RWPE1 (cell line): ENCODE measurements at regions not wholly inside any gene's neighbourhood (a gene's known extent, or its start where the extent isn't known, plus 50 kb on each side); places are given as distances from the start of the nearest gene placed in this dataset.

Source experiments
- CTCF ChIA-PET: fragments of 350-600 bp; sonication (Branson Sonifier 250); formaldehyde crosslinking; extraction: SDS; loops from one replicate; lab custom pipeline; 2021; lab: Yijun Ruan, JAX
- POLR2A ChIA-PET: fragments of 400-600 bp; formaldehyde crosslinking; extraction: SDS; loops from one replicate; lab custom pipeline; 2020; ENCODE audit warnings: antibody characterized with exemption; ENCODE audit not compliant: low non-redundant PET; lab: Yijun Ruan, JAX
- DNase-seq: peaks from one replicate; pipeline ENCODE4 v3.0.0; 2012; ENCODE audit warnings: low spot score
- H3K27ac ChIP-seq: fragments of 450-650 bp; 2 replicates; pipeline ENCODE4 v1.5.1; 2017
- CTCF ChIP-seq: fragments of 450-650 bp; conservative IDR thresholded peaks from 2 replicates; pipeline ENCODE4 v1.5.1; 2017; ENCODE audit warnings: low read depth, mild to moderate bottlenecking

GRCh38 chr22:44590291-44590690 is 92.3 kb upstream of the RTL6 start:
- no peak for TF ChIP-seq CTCF
- ChIA-PET CTCF (no interaction called here), POLR2A (no interaction called here)
- H3K27ac ChIP-seq, result no peak overlapping the region
- no peak for DNase-seq

- ChIA-PET CTCF (no interaction called here), POLR2A (no interaction called here)
- DNase-seq, result no peak
- no peak for TF ChIP-seq CTCF
- no peak overlapping the region for H3K27ac ChIP-seq
Measured at GRCh38 chr22:44589831-44590230, 91.8 kb upstream of the RTL6 start.

GRCh38 chr22:44588348-44588747 is 90.3 kb upstream of the RTL6 start:
- TF ChIP-seq CTCF, result no peak
- ChIA-PET POLR2A (no interaction called here), CTCF (no interaction called here)
- no peak for DNase-seq
- no peak overlapping the region for H3K27ac ChIP-seq

- ChIA-PET CTCF (no interaction called here), POLR2A (no interaction called here)
- no peak overlapping the region for H3K27ac ChIP-seq
- TF ChIP-seq CTCF, result no peak
- DNase-seq, result no peak
Measured at GRCh38 chr22:44587737-44588310, 89.8 kb upstream of the RTL6 start.

GRCh38 chr22:44586999-44587736 is 89.1 kb upstream of the RTL6 start:
- no peak overlapping the region for H3K27ac ChIP-seq
- TF ChIP-seq CTCF, result no peak
- DNase-seq, result no peak
- ChIA-PET CTCF (no interaction called here), POLR2A (no interaction called here)

- DNase-seq, result no peak
- H3K27ac ChIP-seq, result no peak overlapping the region
- POLR2A ChIA-PET, result no interaction called here
- CTCF ChIA-PET, result no interaction called here
- TF ChIP-seq CTCF, result no peak
Measured at GRCh38 chr22:44586351-44586990, 88.4 kb upstream of the RTL6 start.
